HG03159 (cell line): ENCODE measurements at regions not wholly inside any gene's neighbourhood (a gene's known extent, or its start where the extent isn't known, plus 50 kb on each side); places are given as distances from the start of the nearest gene placed in this dataset.
A peak's percentile ranks its signal among the peaks of the same experiment; 100 is the strongest.

ENCODE experiments used
- ATAC-seq: cut with Tn5 transposase; IDR thresholded peaks from one replicate; pipeline ENCODE4 v1.9.1; 2021; ENCODE audit warnings: mild to moderate bottlenecking, moderate library complexity; ENCODE audit not compliant: unreplicated experiment

DNA sequence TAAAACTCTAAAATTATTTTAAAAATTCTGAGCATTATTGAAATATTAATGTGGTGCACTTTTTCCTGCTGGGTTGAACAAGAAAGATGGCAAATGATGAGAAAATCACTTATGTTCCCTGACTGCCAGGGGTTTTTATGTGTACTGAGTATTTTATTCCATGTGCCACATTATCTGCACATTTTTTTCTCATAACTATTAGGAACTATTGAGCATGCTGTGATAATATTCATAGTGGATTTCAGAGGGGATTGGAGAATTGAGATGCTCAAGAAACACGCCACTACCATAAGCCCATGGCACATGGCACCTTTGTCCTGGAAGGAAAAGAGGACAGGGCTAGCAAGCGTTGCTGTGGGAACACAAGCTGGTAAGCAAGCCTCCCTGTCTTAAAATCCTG, 478.5 kb upstream of the GYPC start:
- ATAC-seq = no peak

GRCh38 chr2:126187668-126188067, 468.3 kb upstream of the GYPC start:
- no peak for ATAC-seq

GRCh38 chr2:126189527-126189926, 466.4 kb upstream of the GYPC start:
- no peak for ATAC-seq

DNA sequence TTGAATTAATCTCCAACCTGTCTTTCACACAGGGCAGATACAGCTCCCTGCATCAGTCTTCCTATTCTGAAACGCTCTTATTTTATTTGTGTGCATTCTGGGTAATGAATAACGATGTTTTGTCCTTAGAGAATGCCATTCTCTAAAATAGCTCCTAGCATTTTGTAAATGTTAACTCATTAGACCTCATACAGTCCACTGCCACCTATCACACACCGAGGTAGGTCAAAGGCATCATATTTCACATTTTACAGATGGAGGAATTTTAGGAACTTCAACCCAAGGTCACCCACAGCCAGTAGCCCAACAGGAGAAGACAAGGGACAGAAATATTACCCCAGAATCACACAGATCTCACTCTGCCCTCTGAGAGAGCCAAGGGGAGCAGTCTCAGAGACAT, 455.4 kb upstream of the GYPC start:
- ATAC-seq = no peak

- ATAC-seq = no peak
Observed at GRCh38 chr2:126208266-126208665, 447.7 kb upstream of the GYPC start.

- no peak for ATAC-seq
Observed at GRCh38 chr2:126212735-126213134, 443.2 kb upstream of the GYPC start.

- ATAC-seq = no peak
Observed at GRCh38 chr2:126219081-126219480, 436.9 kb upstream of the GYPC start.

DNA sequence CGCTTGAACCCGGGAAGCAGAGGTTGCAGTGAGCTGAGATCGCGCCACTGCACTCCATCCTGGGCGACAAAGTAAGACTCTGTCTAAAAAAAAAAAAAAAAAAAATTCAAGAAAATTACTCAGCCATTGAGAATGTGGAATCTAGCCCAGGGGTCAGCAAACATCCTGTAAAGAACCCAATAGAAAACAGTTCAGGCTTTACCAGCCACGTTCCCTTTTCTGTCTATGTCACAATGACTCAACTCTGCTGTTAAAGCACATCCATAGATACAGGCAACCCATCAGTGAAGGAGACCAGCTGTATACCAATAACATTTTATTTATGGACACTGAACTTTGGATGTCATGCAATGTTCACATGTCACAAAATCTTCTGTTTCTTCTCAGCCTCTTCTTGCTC, 435.6 kb upstream of the GYPC start:
- ATAC-seq = no peak

DNA sequence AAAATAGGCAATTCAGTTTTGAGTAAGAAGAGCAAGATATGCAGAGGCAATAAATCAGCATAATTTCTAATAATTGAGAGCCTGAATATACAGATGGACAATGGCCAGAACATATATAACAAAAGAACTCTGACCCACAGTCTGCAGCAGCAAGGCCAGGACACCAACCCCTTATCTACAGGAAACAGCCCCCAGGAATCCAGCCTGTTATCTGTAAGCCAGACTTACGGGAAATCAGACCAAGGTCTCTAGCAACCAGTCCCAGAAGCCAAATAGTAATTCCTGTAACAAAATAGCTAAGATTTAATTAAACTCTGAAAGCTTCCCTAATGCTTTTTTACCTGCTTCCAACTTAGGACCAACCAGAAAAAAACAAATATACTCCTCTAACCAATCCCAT, 434.5 kb upstream of the GYPC start:
- ATAC-seq = no peak

- no peak for ATAC-seq
Observed at GRCh38 chr2:126222278-126222677, 433.7 kb upstream of the GYPC start.

DNA sequence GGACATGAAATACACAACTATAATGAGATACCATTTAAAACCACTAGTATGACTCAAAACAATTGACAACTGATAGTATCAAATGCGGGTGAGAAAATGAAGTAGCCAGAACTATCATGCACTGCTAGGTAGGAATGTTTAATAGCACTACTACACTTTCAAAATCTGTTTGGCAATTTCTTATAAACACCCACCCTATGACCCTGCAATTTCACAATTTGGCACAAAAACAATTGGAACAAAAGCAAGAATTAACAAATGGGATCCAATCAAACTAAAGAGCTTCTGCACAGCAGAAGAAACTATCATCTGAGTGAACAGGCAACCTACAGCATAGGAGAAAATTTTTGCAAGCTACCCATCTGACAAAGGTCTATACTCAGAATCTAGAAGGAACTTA, 431.2 kb upstream of the GYPC start:
- no peak for ATAC-seq

- ATAC-seq = no peak
Observed at GRCh38 chr2:126227250-126227649, 428.7 kb upstream of the GYPC start.

- no peak for ATAC-seq
Observed at GRCh38 chr2:126228531-126228930, 427.4 kb upstream of the GYPC start.

DNA sequence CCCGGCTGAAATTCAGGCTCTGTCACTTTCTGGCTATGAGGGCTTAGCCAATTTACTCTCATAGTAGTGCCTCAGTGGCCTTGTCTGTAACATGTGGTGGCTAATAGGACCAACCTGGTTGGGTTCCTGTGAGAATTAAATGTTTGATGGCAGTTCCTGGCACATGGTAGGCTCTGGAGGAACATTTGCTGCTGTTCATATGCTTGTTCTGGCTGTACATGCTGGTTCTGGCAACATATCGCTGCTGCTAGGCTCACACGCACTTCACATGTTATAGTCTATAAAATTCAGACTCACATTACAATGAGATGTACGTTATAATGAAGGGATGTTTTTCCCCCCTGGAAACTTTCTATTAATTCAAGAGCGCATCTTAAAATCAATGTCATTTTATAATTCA, 417.7 kb upstream of the GYPC start:
- no peak for ATAC-seq

DNA sequence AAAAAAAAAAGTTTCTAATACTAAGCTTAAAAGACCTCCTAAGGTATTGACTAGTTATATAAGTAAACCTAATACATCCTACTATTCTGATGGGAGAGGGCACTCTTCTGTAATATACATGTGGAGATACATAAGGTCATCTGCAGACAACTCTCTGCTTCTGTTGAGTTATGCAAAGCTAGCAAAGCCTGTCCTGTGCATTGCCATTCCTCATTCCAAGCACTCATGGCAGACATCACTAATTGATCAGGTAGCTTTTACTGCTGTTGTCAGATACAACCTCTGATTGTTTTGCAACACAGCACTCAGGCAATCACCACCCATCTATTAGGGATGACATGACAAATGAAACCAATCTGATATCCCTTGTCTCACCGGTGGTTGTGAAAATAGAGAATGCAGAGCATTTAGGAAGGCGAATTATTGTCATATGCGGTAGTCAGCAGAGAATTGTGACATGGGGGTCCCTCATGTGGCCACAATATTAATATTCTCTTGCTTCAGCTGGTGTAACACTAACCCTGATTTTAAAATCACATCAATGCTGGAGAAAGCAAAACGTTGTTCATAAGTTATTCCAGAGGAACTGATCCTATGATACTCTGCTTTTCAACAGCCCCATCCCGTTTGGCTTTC, 416.5 kb upstream of the GYPC start:
- no peak for ATAC-seq

- no peak for ATAC-seq
Observed at GRCh38 chr2:126241001-126241400, 415.0 kb upstream of the GYPC start.

- ATAC-seq = no peak
Observed at GRCh38 chr2:126241411-126241810, 414.5 kb upstream of the GYPC start.

- ATAC-seq = peak; percentile 53
Observed at GRCh38 chr2:126244937-126245336, 411.0 kb upstream of the GYPC start.

- no peak for ATAC-seq
Observed at GRCh38 chr2:126253669-126254068, 402.3 kb upstream of the GYPC start.

DNA sequence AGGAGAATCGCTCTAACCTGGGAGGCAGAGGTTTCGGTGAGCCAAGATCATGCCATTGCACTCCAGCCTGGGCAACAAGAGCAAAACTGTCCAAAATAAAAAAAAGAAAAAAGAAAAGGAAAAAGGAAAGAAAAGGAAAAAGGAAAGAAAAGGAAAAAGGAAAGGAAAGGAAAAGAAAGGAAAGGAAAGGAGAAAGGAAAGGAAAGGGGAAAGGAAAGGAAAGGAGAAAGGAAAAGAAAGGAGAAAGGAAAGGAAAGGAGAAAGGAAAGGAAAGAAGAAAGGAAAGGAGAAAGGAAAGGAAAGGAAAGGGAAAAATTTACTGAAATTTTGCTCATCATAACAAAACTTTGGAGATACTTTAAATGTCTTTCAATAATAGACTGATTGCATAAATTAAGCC, 391.3 kb upstream of the GYPC start:
- no peak for ATAC-seq

GRCh38 chr2:126269911-126270310, 386.0 kb upstream of the GYPC start:
- no peak for ATAC-seq

- ATAC-seq = no peak
Observed at GRCh38 chr2:126270587-126270986, 385.4 kb upstream of the GYPC start.

DNA sequence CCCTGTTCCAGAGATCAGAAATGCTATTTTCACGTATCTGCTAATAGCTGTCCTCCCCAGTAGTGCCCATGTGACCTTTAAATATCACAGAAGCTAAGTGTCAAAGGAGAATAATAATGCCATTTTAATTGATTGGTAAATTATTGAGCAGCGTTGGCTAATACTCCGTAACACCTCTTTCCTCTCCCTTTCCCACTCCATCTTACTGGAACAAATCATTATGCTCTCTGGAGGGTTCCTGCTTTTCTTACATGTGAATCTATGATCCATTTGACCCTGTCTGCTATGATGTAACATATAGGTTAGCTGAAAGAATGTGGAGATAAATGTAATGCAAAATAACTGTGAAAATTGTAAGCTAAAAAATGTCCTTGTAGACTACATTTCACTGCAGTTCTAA, 383.6 kb upstream of the GYPC start:
- no peak for ATAC-seq

GRCh38 chr2:126275098-126275497, 380.9 kb upstream of the GYPC start:
- no peak for ATAC-seq
